HG03354 (cell line): ENCODE measurements at regions not wholly inside any gene's neighbourhood (a gene's known extent, or its start where the extent isn't known, plus 50 kb on each side); places are given as distances from the start of the nearest gene placed in this dataset.
"Not testable (repeated sequence)": the region's sequence is repeated elsewhere in the genome, so short reads cannot be mapped to it uniquely, and the experiment has no call there.

Source experiments
- ATAC-seq: cut with Tn5 transposase; IDR thresholded peaks from one replicate; pipeline ENCODE4 v1.9.1; 2021; ENCODE audit warnings: mild to moderate bottlenecking; ENCODE audit not compliant: unreplicated experiment, poor library complexity, severe bottlenecking

DNA sequence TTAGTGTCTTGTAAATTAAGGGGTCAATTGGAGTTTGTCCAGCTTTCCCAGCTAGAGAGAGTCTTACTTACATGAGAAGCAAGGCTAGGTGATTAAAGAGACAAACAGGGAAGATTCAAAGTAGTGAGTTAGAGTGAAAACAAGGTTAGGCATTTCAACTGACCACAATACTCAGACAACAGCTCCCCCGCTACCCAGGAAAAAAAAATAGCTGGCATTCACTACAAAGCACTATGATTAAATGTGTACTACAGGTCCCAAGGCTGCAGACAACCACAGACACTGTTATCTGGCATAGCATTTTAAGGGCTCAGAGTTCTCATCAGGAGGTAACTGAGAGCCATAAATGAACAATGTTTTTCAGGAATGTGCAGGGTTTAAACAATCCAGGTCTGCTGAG, 680.9 kb downstream of the TMEM121 start:
- no peak for ATAC-seq

DNA sequence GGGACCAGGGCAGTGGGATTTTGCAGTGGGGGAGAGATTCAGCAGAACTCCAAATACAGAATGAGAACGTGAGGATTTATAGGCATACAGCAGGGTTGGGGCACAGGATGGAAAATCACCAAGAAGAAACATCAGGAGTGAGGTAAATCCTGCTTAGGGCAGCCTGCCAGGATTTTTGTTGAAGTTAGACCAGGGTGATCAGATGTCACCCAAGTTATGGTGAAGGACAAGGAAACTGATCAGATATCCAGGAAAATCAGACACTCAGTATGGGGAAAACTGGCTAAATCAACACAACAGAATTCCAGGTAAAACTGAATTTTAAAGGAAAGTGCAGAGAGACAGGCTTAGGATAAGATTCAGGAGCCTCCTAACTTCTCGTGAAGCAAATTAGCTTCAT, 682.4 kb downstream of the TMEM121 start:
- no peak for ATAC-seq

DNA sequence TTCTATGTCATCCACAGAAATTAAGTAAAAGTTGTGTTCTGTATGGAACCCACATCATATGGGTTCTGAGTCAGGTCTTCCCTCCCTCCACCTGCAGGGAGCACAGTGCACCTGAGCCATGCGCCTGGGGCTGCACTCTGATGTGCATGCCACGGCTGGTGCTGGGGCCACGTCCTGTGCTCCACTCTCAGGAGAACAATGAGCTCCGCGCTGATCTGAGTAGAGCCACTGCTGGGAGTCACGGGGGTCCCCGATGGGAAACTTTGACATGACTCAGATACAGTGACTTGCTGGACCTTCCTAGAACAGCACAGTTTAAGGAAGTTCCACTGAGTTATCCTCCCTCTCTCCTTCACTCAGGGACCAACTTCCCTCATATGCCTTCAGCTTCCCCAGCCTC, 683.4 kb downstream of the TMEM121 start:
- ATAC-seq = no peak

DNA sequence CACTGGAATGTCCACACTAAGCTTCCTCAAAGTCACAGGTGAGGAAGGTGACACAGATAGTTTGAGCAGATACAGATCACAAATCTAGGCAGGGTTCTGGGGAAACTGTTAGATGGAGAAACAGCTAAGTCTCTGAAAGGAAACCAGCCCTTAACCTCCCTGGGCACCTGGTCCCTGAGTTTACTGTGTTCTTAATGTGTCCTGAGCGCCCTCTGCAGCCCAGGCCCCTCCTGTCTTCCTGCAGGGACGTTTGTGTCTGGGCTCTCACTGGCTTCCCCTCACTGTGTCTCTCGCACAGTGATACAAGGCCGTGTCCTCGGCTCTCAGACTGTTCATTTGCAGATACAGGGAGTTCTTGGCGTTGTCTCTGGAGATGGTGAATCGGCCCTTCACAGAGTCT, 684.3 kb downstream of the TMEM121 start:
- ATAC-seq = no peak

DNA sequence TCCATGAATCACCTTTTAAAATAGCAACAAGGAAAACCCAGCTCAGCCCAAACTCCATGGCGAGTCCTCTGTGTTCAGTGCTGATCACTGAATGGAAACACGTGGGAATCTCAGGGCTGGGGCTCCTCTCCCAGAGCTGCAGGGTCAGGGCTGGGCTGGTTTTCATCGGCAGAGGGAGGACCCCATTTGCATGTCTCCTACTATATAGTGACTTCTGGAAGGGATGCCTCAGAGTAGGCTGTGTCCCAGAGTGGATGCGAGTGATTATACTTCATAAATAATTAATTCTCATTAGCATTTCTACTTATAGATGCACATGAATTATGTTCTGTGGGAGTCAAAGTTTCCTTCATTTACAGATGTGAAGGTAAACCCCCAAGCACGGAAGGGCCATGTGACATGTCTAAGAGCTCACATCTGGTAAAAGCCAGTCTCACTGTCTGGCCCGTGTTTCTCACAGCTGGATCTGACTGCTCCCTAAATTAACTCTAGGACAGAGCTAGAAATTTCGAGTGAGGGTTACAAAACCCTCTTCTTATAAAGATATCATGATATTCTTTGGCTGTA, 685.0 kb downstream of the TMEM121 start:
- ATAC-seq = no peak

DNA sequence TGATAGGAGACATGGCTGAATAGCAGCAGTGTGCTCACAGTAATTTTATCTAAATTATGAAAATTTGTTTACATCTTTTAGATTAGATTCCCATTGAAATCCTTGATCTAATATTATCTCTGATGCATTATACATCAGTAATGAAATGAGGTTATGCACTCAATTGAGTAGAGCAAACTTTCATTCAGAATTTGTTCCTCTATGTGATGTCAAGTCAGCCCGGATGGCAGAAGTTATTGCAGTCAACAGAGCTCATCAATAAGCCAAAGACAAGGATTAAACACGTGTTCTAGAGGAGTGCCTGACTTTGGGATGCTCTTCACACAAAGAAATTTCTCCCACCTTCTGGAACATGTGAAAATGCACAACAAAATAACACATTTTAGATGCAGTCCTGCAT, 688.8 kb downstream of the TMEM121 start:
- no peak for ATAC-seq

DNA sequence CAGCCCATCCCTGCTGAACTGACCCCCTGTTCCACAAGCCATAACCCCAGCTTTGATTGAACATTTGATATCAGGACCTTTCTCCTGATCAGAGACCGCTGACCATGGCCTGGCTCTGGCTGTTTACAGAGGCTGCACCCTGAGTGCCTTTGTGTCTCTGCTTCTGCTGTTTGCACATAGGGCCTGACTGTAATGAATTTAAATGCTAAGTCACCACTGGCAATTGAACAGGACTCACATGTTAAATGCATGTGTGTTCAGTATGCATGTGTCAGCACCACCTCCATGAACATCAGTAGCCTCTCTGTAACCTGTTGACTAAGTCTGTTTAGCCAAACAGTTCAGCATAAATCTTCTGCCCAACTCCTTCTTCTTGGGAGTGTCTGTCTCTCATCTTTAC, 690.3 kb downstream of the TMEM121 start:
- no peak for ATAC-seq

DNA sequence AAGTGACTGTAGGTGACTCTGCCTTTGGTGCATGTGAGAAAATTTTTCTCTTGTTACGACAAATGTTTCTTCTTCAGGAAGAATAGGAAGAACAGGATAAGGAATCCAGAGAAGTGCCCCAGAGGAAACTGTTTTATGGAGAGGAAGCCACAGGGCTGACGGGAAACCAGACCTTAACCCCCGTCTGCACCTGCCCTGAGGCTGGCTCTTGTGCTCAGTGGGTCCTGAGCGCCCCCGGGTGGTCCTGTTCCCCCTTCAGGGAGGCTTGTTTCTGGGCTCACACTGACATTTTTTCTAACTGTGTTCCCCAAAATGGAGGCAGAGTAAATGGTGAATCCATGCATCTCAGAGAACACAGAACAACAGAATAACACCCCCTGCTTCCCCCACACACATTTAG, 691.8 kb downstream of the TMEM121 start:
- ATAC-seq = no peak

DNA sequence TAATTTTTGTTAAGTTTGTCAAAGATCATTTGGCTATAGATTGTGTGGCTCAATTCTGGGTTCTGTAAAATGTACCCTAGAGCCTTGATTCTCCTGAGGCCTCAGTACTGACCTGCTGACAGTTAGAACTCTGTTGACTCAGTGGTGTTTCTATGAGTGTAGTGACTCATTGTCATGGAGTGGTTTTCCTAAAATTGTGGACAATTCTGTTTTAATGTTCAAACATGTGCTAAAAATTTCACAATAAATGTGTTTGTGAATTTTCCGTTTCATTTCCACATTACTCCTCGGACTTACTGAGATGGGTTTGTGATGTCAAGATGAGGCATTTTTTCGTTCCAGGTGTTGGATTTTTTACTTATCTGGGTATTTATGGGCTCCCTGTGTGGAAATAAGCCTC, 695.9 kb downstream of the TMEM121 start:
- no peak for ATAC-seq

DNA sequence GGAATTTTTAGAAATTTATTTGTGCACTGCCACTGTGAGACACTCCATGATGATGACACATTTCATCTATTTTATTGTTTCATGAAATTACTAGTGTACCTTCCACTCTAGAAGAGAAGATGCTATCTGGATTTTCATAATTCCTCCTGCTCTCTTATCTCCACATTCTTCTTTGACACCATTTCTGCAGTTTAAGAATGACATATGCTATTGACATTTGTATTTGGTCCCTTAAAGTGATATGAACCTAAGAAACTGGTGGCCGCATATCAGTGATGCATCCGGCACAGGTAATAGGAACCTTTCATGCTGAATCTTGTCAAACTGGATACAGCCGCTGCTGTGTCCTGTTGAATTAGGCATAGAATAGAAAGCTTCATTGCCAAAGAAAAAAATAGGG, 696.3 kb downstream of the TMEM121 start:
- ATAC-seq = no peak

DNA sequence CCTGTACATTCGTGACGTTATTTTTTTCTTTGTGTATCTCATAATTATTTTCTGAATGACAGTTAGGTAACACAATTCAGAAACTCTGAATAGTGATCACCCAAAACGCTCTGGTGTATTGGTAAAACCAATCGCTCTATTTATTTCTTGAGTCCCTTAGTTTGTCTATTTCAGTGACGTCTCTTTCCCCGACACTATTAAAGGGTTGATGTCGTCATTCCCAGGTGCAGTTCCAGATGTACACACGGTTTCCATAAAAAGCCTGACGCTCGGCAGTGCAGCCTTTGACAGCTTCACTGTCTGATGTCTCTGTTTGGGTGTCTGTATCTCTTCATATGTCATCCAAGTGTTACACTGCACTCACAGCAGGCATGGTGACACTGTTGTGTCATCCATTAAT, 701.4 kb downstream of the TMEM121 start:
- ATAC-seq = no peak

DNA sequence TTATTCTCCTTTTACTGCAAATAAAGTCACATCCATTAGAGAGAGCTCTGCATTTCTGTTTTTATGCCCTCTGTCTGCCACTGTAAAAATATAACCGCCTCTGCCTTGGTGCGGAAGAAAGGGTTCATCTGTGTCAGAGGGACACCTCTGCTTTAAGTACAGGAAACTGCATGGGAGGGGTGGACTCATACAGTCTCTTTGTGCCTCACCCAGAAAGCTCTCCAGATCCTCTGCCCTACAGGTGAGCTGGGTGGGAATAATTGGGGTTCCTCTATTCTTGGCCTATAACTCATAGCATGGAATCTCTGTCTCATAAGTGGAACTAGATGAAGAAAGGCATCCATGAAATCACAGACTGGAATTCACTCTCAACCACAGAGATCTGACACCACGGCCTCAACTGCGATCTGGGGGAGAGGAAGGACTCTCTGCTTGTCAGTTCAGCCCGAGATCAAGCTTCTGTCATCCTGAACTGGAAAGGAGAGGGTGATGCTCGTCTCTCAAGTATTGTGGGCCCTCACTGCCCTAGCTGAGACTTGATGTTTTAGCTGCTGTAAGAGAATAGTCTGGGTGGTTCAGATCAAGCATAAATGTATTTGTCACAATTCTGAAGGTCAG, 702.3 kb downstream of the TMEM121 start:
- no peak for ATAC-seq

DNA sequence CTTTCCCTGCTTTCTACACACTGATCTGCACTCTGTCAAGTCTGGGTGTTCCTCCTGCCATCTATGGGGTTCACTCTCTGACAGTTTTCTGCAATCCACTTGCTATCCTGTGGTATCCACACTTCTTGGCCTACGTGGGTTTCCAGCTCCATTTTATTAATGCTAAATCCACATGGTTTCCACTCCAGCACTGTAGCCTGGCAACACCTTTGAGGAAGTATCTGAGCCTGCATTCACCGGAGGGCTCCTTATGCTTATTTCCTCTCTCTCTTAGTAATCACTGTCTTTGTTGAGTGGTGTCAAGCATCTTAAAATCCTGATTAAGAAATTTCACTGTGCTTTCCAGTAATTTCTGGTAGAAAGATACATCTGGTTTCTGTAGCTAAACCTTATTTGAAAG, 703.7 kb downstream of the TMEM121 start:
- ATAC-seq = no peak

DNA sequence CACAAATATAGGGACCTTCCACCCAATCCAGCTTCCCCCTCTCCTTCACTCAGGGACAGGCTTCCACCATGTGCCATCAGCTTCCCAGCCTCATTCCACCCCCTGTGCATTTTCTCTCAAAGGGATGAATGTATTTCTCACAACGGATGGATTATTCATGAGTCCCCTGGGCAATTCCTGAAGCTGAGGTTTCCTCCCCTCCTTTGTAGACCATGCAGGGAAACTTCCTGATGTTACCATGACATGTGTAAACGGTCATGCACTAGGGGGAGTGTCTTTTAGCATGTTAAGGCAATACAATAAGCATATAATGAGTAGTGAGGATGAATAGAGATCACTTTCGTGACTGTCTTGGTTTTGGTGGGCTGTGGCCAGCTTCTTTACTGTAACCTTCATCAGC, 706.8 kb downstream of the TMEM121 start:
- ATAC-seq = not testable (repeated sequence)

DNA sequence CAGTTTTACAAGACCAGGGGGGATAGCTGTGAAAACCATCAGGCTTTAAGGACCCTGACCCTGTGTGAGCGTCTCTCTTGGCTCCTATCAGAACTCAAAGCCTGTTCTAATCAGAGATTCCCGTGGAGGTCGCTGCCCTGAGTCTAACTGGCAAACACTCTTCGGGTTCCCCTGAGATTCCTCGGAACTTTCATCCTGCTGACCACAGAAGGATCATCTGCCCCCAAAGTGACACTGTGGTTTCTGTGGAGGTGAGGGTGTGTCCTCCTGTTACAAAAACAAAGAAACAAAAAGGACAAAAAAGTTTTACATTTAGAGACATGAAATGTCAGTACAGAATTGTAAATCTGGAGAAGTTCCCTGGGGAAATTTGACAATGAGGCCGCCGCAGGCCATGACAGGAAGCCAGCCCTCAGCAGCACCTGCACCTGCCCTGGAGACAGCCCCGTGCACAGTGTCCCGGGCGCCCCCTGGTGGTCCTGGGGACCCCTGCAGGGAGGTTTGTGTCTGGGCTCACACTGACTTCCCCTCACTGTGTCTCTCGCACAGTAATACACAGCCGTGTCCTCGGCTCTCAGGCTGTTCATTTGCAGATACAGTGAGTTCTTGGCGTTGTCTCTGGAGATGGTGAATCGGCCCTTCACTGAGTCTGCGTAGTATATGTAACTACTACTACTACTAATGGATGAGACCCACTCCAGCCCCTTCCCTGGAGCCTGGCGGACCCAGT, 708.3 kb downstream of the TMEM121 start:
- not testable (repeated sequence) for ATAC-seq

DNA sequence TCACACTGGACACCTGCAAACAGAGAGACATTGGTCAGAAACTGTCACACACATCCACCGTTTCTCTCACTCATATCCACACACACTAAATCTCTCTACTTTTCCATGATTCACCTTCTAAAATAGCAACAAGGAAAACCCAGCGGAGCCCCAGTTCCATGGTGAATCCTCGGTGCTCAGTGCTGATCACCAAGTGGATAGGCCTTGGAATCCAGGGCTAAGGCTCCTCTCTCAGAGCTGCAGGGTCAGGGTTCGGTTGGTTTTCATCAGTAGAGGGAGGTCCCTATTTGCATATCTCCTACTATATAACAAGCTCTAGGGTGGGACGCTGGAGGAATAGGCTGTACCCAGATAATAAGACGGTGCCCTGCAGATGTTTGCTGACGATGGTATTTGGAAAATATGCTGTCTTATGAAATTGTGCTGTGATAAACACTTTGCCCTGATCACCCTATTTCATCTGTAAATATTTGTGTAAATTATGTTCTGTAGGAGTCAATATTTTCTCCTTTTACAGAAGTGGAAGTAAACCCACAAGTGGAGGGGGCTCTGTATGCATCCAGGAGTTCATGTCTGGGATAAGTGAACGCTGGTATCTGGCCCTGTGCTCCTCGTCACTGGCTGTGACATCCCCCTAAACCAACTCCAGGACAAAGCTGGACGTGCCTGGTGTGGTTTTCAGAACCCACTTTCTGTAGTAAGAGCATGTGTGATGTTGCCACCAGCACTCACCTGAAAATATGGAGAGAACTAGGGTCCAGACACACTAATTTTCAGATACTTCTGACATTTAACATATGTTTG, 709.2 kb downstream of the TMEM121 start:
- ATAC-seq = no peak

DNA sequence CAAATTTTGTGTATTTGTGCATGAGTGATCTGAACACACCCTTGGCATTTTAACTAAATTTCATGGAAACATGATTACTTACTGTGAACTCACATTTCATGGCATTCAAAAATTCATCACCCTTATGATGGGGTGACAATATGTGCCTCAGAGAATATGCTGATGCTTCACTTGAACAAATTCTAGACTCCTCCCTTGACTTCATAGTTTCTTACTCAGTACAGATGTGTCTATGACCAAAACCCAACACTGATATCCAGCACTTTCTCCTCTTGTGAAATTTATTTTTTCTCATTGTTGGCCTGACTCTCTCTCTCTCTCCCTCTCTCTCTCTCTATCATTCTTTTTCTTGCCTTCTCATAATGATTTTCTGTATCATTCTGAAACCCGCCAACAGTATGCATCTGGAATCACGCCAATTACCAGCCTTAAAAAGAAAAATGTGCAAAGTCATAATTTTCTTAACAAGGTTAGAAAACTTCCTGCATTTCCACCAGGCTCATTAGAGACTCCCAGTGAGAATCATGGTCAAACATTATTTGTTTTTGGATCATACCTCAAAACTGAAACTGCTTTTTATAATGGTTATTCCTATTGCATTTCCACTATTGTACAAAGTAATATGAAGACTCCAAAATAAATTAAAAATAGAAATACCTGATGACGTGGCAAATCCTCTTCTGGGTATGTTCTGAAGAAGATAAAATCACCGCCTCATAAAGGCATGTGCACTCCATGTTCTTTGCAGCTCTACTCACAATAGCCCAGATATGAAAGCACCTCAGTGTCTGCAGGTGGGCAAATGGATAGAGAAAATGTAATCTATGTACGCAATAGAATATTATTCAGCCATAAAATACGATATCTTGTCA, 722.2 kb downstream of the TMEM121 start:
- ATAC-seq = no peak

DNA sequence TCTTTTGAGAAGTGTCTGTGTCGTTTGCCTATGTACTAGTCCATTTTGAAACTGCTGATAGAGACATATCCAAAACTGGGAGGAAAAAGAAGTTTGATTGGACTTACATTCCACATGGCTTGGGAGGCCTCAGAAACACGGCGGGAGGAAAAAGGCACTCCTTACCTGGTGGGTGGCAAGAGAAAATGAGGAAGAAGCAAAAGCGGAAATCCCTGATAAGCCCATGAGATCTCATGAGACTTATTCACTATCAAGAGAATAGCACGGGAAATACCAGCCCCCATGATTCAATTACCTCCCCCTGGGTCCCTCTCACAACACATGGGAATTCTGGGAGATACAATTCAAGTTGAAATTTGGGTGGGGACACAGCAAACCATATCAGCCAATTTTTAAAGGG, 727.6 kb downstream of the TMEM121 start:
- not testable (repeated sequence) for ATAC-seq

DNA sequence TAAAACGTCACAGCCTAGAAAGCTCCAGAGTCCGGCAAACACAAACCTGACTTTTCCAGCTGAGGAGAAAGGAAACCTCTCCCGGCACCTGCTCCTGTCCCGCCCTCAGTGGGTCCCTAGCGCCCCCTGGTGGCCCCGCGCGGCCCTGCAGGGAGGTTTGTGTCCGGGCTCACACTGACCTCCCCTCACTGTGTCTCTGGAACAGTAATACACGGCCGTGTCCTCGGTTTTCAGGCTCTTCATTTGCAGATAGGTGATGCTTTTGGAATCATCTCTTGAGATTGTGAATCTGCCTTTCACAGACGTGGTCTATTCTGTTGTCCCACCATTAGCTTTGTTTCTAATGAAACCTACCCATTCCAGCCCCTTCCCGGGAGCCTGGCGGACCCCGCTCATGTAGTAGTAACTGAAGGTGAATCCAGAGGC, 731.2 kb downstream of the TMEM121 start:
- ATAC-seq = not testable (repeated sequence)
